SK-N-SH (cell line): ENCODE measurements at regions not wholly inside any gene's neighbourhood (a gene's known extent, or its start where the extent isn't known, plus 50 kb on each side); places are given as distances from the start of the nearest gene placed in this dataset.

Source experiments
- CTCF ChIA-PET: fragments of 300-600, 350-600 bp; formaldehyde crosslinking; extraction: SDS; loops from one replicate; lab custom pipeline; 2021; lab: Yijun Ruan, JAX
- POLR2A ChIA-PET: fragments of 350-600 bp; sonication (Branson Sonifier 250); formaldehyde crosslinking; extraction: SDS; loops from one replicate; lab custom pipeline; 2020; ENCODE audit warnings: antibody characterized with exemption, inconsistent platforms; lab: Yijun Ruan, JAX
- DNase-seq: peaks from one replicate; pipeline ENCODE4 v3.0.0; 2012
- H2AFZ ChIP-seq: fragments of 200-600 bp; sonication (generic); 2 replicates; pipeline ENCODE4 v1.8.1; 2016; ENCODE audit warnings: antibody characterized with exemption, mild to moderate bottlenecking, low read depth
- H3F3A ChIP-seq: fragments of 200-600 bp; sonication (generic); replicated peaks from 2 replicates; pipeline ENCODE3; 2016; ENCODE audit warnings: antibody characterized with exemption, mild to moderate bottlenecking; ENCODE audit not compliant: insufficient read depth
- H3K27ac ChIP-seq, 2 experiments: fragments of 200-500 bp in 1 of 2; fragments of 200-600 bp in 1 of 2; sonication (Bioruptor generic) in 1 of 2; sonication (generic), shearing (Covaris generic) in 1 of 2; 2 replicates each; pipeline versions ENCODE4 v1.5.1 to v1.6.1; 2014 to 2016; ENCODE audit warnings: low read depth in 2 of 2, inconsistent platforms in 1 of 2, low read length in 1 of 2, mild to moderate bottlenecking in 1 of 2, mixed read lengths in 1 of 2
- H3K27me3 ChIP-seq: fragments of 200-600 bp; sonication (generic), shearing (Covaris generic); 2 replicates; pipeline ENCODE4 v1.6.1; 2016; ENCODE audit warnings: mixed run types; ENCODE audit not compliant: insufficient read depth
- H3K36me3 ChIP-seq, 2 experiments: fragments of 200-500 bp in 1 of 2; fragments of 200-600 bp in 1 of 2; sonication (Bioruptor generic) in 1 of 2; sonication (generic) in 1 of 2; replicated peaks in 1 of 2; 2 replicates each; pipeline versions ENCODE3 to v1.5.1; 2014 to 2016; ENCODE audit warnings: low read length in 1 of 2, mild to moderate bottlenecking in 1 of 2; ENCODE audit not compliant: insufficient read depth in 2 of 2, control insufficient read depth in 1 of 2
- H3K4me1 ChIP-seq, 2 experiments: fragments of 200-500 bp in 1 of 2; fragments of 200-600 bp in 1 of 2; sonication (Bioruptor generic) in 1 of 2; sonication (generic), shearing (Covaris generic) in 1 of 2; 2 replicates each; pipeline versions ENCODE4 v1.5.1 to v1.6.1; 2014 to 2016; ENCODE audit warnings: low read depth in 1 of 2, low read length in 1 of 2, mixed run types in 1 of 2; ENCODE audit not compliant: insufficient read depth in 2 of 2, control insufficient read depth in 1 of 2
- H3K4me2 ChIP-seq: fragments of 200-600 bp; sonication (generic), shearing (Covaris generic); 2 replicates; pipeline ENCODE4 v1.6.1; 2017; ENCODE audit warnings: mixed run types
- H3K4me3 ChIP-seq, 2 experiments: fragments of 200-500 bp in 1 of 2; fragments of 200-600 bp in 1 of 2; sonication (Bioruptor generic) in 1 of 2; sonication (generic), shearing (Covaris generic) in 1 of 2; 2 replicates each; pipeline versions ENCODE4 v1.5.1 to v1.8.1; 2014 to 2016; ENCODE audit warnings: low read depth in 2 of 2, inconsistent platforms in 1 of 2, low read length in 1 of 2, mild to moderate bottlenecking in 1 of 2, mixed read lengths in 1 of 2, moderate library complexity in 1 of 2
- H3K79me2 ChIP-seq: fragments of 200-600 bp; sonication (generic); 2 replicates; pipeline ENCODE4 v1.8.1; 2017; ENCODE audit warnings: mild to moderate bottlenecking; ENCODE audit not compliant: insufficient read depth
- H3K9ac ChIP-seq: fragments of 200-600 bp; sonication (generic); 2 replicates; pipeline ENCODE4 v1.6.1; 2017; ENCODE audit warnings: mixed run types
- H3K9me2 ChIP-seq: fragments of 200-600 bp; sonication (generic); 2 replicates; pipeline ENCODE4 v1.6.1; 2017; ENCODE audit warnings: mixed run types
- H3K9me3 ChIP-seq: fragments of 200-600 bp; sonication (generic); 2 replicates; pipeline ENCODE4 v1.6.1; 2017; ENCODE audit warnings: mixed run types, mild to moderate bottlenecking, moderate library complexity
- H4K20me1 ChIP-seq: fragments of 200-600 bp; sonication (generic); 2 replicates; pipeline ENCODE4 v1.6.1; 2017; ENCODE audit warnings: mild to moderate bottlenecking, mixed run types; ENCODE audit not compliant: insufficient read depth
- ELF1 ChIP-seq: IDR thresholded peaks from 2 replicates; pipeline ENCODE4 v1.4.0; 2012
- FOSL2 ChIP-seq: IDR thresholded peaks from 2 replicates; pipeline ENCODE4 v1.4.0; 2012; ENCODE audit warnings: low read depth, mild to moderate bottlenecking, moderate library complexity, borderline replicate concordance
- FOXJ3 ChIP-seq: sonication (generic); formaldehyde crosslinking; IDR thresholded peaks from 2 replicates; pipeline ENCODE4 v1.5.1; 2020; ENCODE audit warnings: mild to moderate bottlenecking, missing genetic modification reagents
- GATA2 ChIP-seq: sonication (generic); formaldehyde crosslinking; IDR thresholded peaks from 2 replicates; pipeline ENCODE4 v1.5.0; 2020; ENCODE audit warnings: mild to moderate bottlenecking, missing genetic modification reagents
- POLR2AphosphoS5 ChIP-seq: IDR thresholded peaks from 2 replicates; pipeline ENCODE4 v1.6.1; 2012; ENCODE audit warnings: low read depth, low read length
- RAD21 ChIP-seq: IDR thresholded peaks from 2 replicates; pipeline ENCODE4 v1.6.1; 2012; ENCODE audit warnings: mild to moderate bottlenecking, low read length
- RXRA ChIP-seq: IDR thresholded peaks from 2 replicates; pipeline ENCODE4 v1.4.0; 2012; ENCODE audit warnings: low read depth, mild to moderate bottlenecking, borderline replicate concordance
- SIN3A ChIP-seq: IDR thresholded peaks from 2 replicates; pipeline ENCODE4 v1.6.1; 2012; ENCODE audit warnings: low read depth, mild to moderate bottlenecking, low read length, moderate library complexity, borderline replicate concordance
- SMC3 ChIP-seq: IDR thresholded peaks from 2 replicates; pipeline ENCODE4 v1.6.1; 2012; ENCODE audit warnings: low read depth, low read length, improper control_type of control experiment
- TAF1 ChIP-seq: IDR thresholded peaks from 2 replicates; pipeline ENCODE4 v1.6.1; 2012; ENCODE audit warnings: low read depth, mild to moderate bottlenecking, low read length, moderate library complexity, borderline replicate concordance
- TEAD4 ChIP-seq: IDR thresholded peaks from 2 replicates; pipeline ENCODE4 v1.4.0; 2012; ENCODE audit warnings: mild to moderate bottlenecking, borderline replicate concordance; ENCODE audit not compliant: insufficient read depth
- YY1 ChIP-seq: IDR thresholded peaks from 2 replicates; pipeline ENCODE4 v1.4.0; 2012; ENCODE audit warnings: low read depth, mild to moderate bottlenecking
- WGBS: methylation state at CpG from one replicate; pipeline ENCODE4 v1.1.6; 2017; ENCODE audit warnings: low lambda C conversion rate; 5-methylcytosine and 5-hydroxymethylcytosine counted together
- TF ChIP-seq, protein P1 (sequence below): IDR thresholded peaks from 2 replicates; pipeline ENCODE4 v1.6.1; 2012; ENCODE audit warnings: mild to moderate bottlenecking, low read depth, low read length, moderate library complexity
- TF ChIP-seq, protein P2 (sequence below): IDR thresholded peaks from 2 replicates; pipeline ENCODE4 v1.4.0; 2012; ENCODE audit warnings: low read depth, borderline replicate concordance
- TF ChIP-seq, protein P3 (sequence below): IDR thresholded peaks from 2 replicates; pipeline ENCODE4 v1.4.0; 2012; ENCODE audit warnings: low read depth
- TF ChIP-seq, protein P4 (sequence below): IDR thresholded peaks from 2 replicates; pipeline ENCODE4 v1.4.0; 2012; ENCODE audit warnings: low read depth, borderline replicate concordance

DNA sequence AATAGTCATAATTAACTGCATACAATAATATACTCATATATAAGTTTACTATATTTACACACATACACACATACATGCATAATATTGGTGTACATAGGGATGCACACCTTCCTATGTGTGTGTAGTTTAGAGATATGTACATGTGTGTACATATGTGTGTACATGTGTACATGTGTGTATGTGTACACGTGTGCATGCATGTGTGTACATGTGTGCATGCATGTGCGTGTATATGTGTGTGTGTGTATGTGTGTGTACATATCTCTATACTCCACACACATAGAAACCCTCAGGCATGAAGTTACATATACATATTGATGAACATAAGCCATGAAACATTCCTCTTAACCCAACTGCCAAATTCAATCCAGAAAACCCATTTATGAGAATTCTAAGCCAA lies 547.8 kb downstream of the TLR4 start:
- H3K36me3 ChIP-seq, result no peaks in the 10 kb centered on the region
- H3K27ac ChIP-seq, result no peak overlapping the region
- H3K4me3 ChIP-seq, result no peak overlapping the region
- H3K27me3 ChIP-seq, result no peaks in the 10 kb centered on the region
- WGBS, result 18% methylated on average over 2 of the region's 2 CpGs
- CTCF ChIA-PET, result no interaction called here
- no peak for DNase-seq
- H3K79me2 ChIP-seq, result no peaks in the 10 kb centered on the region
- no peak overlapping the region for H3K9ac ChIP-seq
- TF ChIP-seq FOSL2, result no peak
- no peak for TF ChIP-seq TAF1
- TF ChIP-seq POLR2AphosphoS5, result no peak
- no peak for TF ChIP-seq YY1
- TF ChIP-seq, protein P1, sequence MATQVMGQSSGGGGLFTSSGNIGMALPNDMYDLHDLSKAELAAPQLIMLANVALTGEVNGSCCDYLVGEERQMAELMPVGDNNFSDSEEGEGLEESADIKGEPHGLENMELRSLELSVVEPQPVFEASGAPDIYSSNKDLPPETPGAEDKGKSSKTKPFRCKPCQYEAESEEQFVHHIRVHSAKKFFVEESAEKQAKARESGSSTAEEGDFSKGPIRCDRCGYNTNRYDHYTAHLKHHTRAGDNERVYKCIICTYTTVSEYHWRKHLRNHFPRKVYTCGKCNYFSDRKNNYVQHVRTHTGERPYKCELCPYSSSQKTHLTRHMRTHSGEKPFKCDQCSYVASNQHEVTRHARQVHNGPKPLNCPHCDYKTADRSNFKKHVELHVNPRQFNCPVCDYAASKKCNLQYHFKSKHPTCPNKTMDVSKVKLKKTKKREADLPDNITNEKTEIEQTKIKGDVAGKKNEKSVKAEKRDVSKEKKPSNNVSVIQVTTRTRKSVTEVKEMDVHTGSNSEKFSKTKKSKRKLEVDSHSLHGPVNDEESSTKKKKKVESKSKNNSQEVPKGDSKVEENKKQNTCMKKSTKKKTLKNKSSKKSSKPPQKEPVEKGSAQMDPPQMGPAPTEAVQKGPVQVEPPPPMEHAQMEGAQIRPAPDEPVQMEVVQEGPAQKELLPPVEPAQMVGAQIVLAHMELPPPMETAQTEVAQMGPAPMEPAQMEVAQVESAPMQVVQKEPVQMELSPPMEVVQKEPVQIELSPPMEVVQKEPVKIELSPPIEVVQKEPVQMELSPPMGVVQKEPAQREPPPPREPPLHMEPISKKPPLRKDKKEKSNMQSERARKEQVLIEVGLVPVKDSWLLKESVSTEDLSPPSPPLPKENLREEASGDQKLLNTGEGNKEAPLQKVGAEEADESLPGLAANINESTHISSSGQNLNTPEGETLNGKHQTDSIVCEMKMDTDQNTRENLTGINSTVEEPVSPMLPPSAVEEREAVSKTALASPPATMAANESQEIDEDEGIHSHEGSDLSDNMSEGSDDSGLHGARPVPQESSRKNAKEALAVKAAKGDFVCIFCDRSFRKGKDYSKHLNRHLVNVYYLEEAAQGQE, result no peak
- TF ChIP-seq, protein P2, sequence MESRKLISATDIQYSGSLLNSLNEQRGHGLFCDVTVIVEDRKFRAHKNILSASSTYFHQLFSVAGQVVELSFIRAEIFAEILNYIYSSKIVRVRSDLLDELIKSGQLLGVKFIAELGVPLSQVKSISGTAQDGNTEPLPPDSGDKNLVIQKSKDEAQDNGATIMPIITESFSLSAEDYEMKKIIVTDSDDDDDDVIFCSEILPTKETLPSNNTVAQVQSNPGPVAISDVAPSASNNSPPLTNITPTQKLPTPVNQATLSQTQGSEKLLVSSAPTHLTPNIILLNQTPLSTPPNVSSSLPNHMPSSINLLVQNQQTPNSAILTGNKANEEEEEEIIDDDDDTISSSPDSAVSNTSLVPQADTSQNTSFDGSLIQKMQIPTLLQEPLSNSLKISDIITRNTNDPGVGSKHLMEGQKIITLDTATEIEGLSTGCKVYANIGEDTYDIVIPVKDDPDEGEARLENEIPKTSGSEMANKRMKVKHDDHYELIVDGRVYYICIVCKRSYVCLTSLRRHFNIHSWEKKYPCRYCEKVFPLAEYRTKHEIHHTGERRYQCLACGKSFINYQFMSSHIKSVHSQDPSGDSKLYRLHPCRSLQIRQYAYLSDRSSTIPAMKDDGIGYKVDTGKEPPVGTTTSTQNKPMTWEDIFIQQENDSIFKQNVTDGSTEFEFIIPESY, result no peak
- TF ChIP-seq SMC3, result no peak
- no peak for TF ChIP-seq SIN3A
- TF ChIP-seq FOXJ3 (CRISPR knock-in tag), result no peak
- no peak for TF ChIP-seq GATA2 (CRISPR knock-in tag)
- TF ChIP-seq TEAD4, result no peak
- TF ChIP-seq RAD21, result no peak
- TF ChIP-seq RXRA, result no peak
- TF ChIP-seq ELF1, result no peak
- TF ChIP-seq, protein P3, sequence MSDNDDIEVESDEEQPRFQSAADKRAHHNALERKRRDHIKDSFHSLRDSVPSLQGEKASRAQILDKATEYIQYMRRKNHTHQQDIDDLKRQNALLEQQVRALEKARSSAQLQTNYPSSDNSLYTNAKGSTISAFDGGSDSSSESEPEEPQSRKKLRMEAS, result no peak
- TF ChIP-seq, protein P4, sequence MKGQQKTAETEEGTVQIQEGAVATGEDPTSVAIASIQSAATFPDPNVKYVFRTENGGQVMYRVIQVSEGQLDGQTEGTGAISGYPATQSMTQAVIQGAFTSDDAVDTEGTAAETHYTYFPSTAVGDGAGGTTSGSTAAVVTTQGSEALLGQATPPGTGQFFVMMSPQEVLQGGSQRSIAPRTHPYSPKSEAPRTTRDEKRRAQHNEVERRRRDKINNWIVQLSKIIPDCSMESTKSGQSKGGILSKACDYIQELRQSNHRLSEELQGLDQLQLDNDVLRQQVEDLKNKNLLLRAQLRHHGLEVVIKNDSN, result no peak
- H2AFZ ChIP-seq, result no peak overlapping the region
- no peaks in the 10 kb centered on the region for H3K4me1 ChIP-seq
- no peaks in the 10 kb centered on the region for H3F3A ChIP-seq
- no peaks in the 10 kb centered on the region for H3K9me2 ChIP-seq
- no peak overlapping the region for H3K4me2 ChIP-seq
- H3K9me3 ChIP-seq, result no peaks in the 10 kb centered on the region
- no peaks in the 10 kb centered on the region for H4K20me1 ChIP-seq
- POLR2A ChIA-PET, result no interaction called here
